ENCODE measurements at regions not wholly inside any gene's neighbourhood (a gene's known extent, or its start where the extent isn't known, plus 50 kb on each side); places are given as distances from the start of the nearest gene placed in this dataset.

DNA sequence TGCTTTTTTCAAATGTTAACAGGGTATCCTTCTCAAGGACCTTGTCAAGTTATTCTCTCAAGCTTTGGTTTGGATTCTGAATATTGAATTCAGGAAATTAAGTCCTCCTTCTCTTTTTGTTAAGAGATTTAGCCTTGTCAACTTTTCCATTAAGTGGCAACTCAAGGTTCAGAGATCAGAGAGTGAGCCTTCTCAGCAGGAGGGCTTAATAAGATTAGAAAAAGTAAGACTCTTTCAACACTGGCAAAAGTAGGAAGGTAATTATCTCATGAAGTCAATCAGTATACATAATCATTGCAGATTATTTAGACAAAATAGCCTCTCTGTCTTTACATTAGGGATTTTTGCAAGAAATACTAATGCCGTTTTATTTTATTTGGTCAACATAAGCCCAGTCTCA lies 330.7 kb downstream of the KIF2B start:
- ChIA-PET CTCF (no interaction called here), RAD21 (ENCODE audit: low non-redundant PET in 1 of 2, low total read pairs in 2 of 2, uncharacterized antibody in 2 of 2, unreplicated experiment in 2 of 2) (no interaction called here), POLR2A (no interaction called here)
- no TSS peak for BruUV-seq (replicated peaks)
- H3K79me2 ChIP-seq (ENCODE audit: insufficient read depth, low read length): no peaks in the 10 kb centered on the region
- H3K27ac ChIP-seq (ENCODE audit: low read depth, low read length): no peak overlapping the region
- DNase-seq (ENCODE audit: low read depth, low spot score): no peak
- no peaks in the 10 kb centered on the region for H3K27me3 ChIP-seq (ENCODE audit: insufficient read depth, low read length)
- no peaks in the 10 kb centered on the region for H3K36me3 ChIP-seq (ENCODE audit: control insufficient read depth in 1 of 2, insufficient read depth in 2 of 2, low read length in 2 of 2)
- no peak for ATAC-seq
- H3K9ac ChIP-seq (ENCODE audit: low read length): no peak overlapping the region
- H3K9me2 ChIP-seq (ENCODE audit: insufficient read depth): no peaks in the 10 kb centered on the region
- H3K9me3 ChIP-seq (ENCODE audit: control insufficient read depth in 1 of 2, insufficient read depth in 1 of 2, low read depth in 1 of 2, low read length in 2 of 2): peaks cover 36 to 45% of the 10 kb centered on the region in 2 experiments
- H3K4me2 ChIP-seq (ENCODE audit: low read length): no peak overlapping the region
- H3K4me1 ChIP-seq (ENCODE audit: control insufficient read depth in 1 of 2, insufficient read depth in 2 of 2, low read length in 2 of 2): no peaks in the 10 kb centered on the region
- no peak overlapping the region for H2AFZ ChIP-seq (ENCODE audit: low read depth, low read length, poor library complexity, severe bottlenecking)
- intact Hi-C loops (cut with micrococcal nuclease): no loop called here
- no peak for TF ChIP-seq ELF1 (IDR thresholded peaks at IDR 0.05; ENCODE audit: borderline replicate concordance, low read depth)
- no peak for TF ChIP-seq SRF (IDR thresholded peaks at IDR 0.05; ENCODE audit: low read depth)
- TF ChIP-seq ZNF274 (IDR thresholded peaks at IDR 0.05; ENCODE audit: low read depth, low read length): no peak
- H4K20me1 ChIP-seq (ENCODE audit: insufficient read depth): no peaks in the 10 kb centered on the region
- H3K4me3 ChIP-seq (replicated peaks in 1 of 2; ENCODE audit: low read depth in 1 of 2, low read length in 2 of 2): no peak overlapping the region

DNA sequence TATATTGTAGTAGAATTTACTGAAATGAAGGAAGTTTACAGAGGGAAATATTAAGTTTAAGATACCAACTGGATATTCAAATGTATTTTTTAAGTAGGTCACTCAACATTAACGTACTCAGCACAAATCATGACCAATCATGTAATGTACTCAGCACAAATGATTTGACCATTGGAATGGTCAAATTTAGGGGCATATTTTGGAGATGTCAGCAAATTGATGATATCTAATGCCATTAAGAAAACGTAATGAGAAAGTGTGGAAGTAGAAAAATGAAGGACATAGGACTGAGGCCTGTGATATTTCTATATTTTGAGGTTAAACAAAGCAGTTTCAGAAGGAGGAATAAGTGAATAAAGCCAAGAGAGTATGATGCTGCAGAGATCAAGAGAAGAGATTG lies 334.8 kb downstream of the KIF2B start:
- Histone ChIP-seq H3K36me3 (ENCODE audit: control insufficient read depth in 1 of 2, insufficient read depth in 2 of 2, low read length in 2 of 2) (no peaks in the 10 kb centered on the region), H3K27me3 (ENCODE audit: insufficient read depth, low read length) (no peaks in the 10 kb centered on the region), H3K9ac (ENCODE audit: low read length) (no peak overlapping the region), H3K9me3 (ENCODE audit: control insufficient read depth in 1 of 2, insufficient read depth in 1 of 2, low read depth in 1 of 2, low read length in 2 of 2) (peaks cover 29 to 38% of the 10 kb centered on the region in 2 experiments), H3K4me3 (replicated peaks in 1 of 2; ENCODE audit: low read depth in 1 of 2, low read length in 2 of 2) (no peak overlapping the region), H3K4me1 (ENCODE audit: control insufficient read depth in 1 of 2, insufficient read depth in 2 of 2, low read length in 2 of 2) (no peaks in the 10 kb centered on the region), H3K9me2 (ENCODE audit: insufficient read depth) (no peaks in the 10 kb centered on the region), H3K4me2 (ENCODE audit: low read length) (no peak overlapping the region), H4K20me1 (ENCODE audit: insufficient read depth) (no peaks in the 10 kb centered on the region), H2AFZ (ENCODE audit: low read depth, low read length, poor library complexity, severe bottlenecking) (no peak overlapping the region), H3K27ac (ENCODE audit: low read depth, low read length) (no peak overlapping the region), H3K79me2 (ENCODE audit: insufficient read depth, low read length) (no peaks in the 10 kb centered on the region)
- RAD21 ChIA-PET (ENCODE audit: low non-redundant PET in 1 of 2, low total read pairs in 2 of 2, uncharacterized antibody in 2 of 2, unreplicated experiment in 2 of 2): no interaction called here
- TF ChIP-seq, protein P1, sequence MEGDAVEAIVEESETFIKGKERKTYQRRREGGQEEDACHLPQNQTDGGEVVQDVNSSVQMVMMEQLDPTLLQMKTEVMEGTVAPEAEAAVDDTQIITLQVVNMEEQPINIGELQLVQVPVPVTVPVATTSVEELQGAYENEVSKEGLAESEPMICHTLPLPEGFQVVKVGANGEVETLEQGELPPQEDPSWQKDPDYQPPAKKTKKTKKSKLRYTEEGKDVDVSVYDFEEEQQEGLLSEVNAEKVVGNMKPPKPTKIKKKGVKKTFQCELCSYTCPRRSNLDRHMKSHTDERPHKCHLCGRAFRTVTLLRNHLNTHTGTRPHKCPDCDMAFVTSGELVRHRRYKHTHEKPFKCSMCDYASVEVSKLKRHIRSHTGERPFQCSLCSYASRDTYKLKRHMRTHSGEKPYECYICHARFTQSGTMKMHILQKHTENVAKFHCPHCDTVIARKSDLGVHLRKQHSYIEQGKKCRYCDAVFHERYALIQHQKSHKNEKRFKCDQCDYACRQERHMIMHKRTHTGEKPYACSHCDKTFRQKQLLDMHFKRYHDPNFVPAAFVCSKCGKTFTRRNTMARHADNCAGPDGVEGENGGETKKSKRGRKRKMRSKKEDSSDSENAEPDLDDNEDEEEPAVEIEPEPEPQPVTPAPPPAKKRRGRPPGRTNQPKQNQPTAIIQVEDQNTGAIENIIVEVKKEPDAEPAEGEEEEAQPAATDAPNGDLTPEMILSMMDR (IDR thresholded peaks at IDR 0.05 in 2 of 3, conservative IDR thresholded peaks at IDR 0.05 in 1 of 3; ENCODE audit: borderline replicate concordance in 1 of 3, insufficient read depth in 1 of 3, low read depth in 2 of 3, low read length in 2 of 3): no peak
- TF ChIP-seq, protein P2, sequence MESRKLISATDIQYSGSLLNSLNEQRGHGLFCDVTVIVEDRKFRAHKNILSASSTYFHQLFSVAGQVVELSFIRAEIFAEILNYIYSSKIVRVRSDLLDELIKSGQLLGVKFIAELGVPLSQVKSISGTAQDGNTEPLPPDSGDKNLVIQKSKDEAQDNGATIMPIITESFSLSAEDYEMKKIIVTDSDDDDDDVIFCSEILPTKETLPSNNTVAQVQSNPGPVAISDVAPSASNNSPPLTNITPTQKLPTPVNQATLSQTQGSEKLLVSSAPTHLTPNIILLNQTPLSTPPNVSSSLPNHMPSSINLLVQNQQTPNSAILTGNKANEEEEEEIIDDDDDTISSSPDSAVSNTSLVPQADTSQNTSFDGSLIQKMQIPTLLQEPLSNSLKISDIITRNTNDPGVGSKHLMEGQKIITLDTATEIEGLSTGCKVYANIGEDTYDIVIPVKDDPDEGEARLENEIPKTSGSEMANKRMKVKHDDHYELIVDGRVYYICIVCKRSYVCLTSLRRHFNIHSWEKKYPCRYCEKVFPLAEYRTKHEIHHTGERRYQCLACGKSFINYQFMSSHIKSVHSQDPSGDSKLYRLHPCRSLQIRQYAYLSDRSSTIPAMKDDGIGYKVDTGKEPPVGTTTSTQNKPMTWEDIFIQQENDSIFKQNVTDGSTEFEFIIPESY (IDR thresholded peaks at IDR 0.05; ENCODE audit: extremely low read depth, insufficient replicate concordance, low read length): no peak
- TF ChIP-seq, protein P3, sequence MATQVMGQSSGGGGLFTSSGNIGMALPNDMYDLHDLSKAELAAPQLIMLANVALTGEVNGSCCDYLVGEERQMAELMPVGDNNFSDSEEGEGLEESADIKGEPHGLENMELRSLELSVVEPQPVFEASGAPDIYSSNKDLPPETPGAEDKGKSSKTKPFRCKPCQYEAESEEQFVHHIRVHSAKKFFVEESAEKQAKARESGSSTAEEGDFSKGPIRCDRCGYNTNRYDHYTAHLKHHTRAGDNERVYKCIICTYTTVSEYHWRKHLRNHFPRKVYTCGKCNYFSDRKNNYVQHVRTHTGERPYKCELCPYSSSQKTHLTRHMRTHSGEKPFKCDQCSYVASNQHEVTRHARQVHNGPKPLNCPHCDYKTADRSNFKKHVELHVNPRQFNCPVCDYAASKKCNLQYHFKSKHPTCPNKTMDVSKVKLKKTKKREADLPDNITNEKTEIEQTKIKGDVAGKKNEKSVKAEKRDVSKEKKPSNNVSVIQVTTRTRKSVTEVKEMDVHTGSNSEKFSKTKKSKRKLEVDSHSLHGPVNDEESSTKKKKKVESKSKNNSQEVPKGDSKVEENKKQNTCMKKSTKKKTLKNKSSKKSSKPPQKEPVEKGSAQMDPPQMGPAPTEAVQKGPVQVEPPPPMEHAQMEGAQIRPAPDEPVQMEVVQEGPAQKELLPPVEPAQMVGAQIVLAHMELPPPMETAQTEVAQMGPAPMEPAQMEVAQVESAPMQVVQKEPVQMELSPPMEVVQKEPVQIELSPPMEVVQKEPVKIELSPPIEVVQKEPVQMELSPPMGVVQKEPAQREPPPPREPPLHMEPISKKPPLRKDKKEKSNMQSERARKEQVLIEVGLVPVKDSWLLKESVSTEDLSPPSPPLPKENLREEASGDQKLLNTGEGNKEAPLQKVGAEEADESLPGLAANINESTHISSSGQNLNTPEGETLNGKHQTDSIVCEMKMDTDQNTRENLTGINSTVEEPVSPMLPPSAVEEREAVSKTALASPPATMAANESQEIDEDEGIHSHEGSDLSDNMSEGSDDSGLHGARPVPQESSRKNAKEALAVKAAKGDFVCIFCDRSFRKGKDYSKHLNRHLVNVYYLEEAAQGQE (IDR thresholded peaks at IDR 0.05; ENCODE audit: low read depth): no peak
- TF ChIP-seq EZH2phosphoT487 (IDR thresholded peaks at IDR 0.05; ENCODE audit: borderline replicate concordance): no peak
- intact Hi-C loops (cut with micrococcal nuclease): no loop called here
- CTCF ChIA-PET: no interaction called here
- DNase-seq (ENCODE audit: low read depth, low spot score) (no peak), ATAC-seq (no peak)
- POLR2A ChIA-PET: no interaction called here
- no TSS peak for BruUV-seq (replicated peaks)
